DND-41 (cell line): ENCODE measurements at regions not wholly inside any gene's neighbourhood (a gene's known extent, or its start where the extent isn't known, plus 50 kb on each side); places are given as distances from the start of the nearest gene placed in this dataset.

Experiments
- ATAC-seq: fragments of 200-7000 bp; cut with Tn5 transposase; 3 replicates; pipeline ENCODE4 v1.9.1; 2021; ENCODE audit warnings: low read depth; ENCODE audit not compliant: insufficient read depth
- DNase-seq: peaks from one replicate; pipeline ENCODE4 v3.0.0-alpha.2; 2020
- H2AFZ ChIP-seq: 2 replicates; pipeline ENCODE4 v1.6.0; 2012; ENCODE audit warnings: low read depth, low read length
- H3K27ac ChIP-seq: 2 replicates; pipeline ENCODE4 v1.5.1; 2012; ENCODE audit warnings: low read length, inconsistent platforms
- H3K27me3 ChIP-seq: fragments of 200-600 bp; sonication (generic); 2 replicates; pipeline ENCODE4 v1.6.0; 2012; ENCODE audit warnings: low read length, mild to moderate bottlenecking, inconsistent platforms; ENCODE audit not compliant: insufficient read depth, poor library complexity
- H3K36me3 ChIP-seq: 2 replicates; pipeline ENCODE4 v1.5.1; 2012; ENCODE audit warnings: low read length, inconsistent platforms; ENCODE audit not compliant: insufficient read depth
- H3K4me1 ChIP-seq: 2 replicates; pipeline ENCODE4 v1.5.1; 2012; ENCODE audit warnings: mild to moderate bottlenecking, low read length; ENCODE audit not compliant: insufficient read depth
- H3K4me2 ChIP-seq: 2 replicates; pipeline ENCODE4 v1.6.0; 2012; ENCODE audit warnings: mild to moderate bottlenecking, moderate library complexity, low read length, inconsistent platforms; ENCODE audit not compliant: insufficient read depth
- H3K4me3 ChIP-seq, 2 experiments: fragments of 200-600 bp in 1 of 2; shearing (Covaris generic) in 1 of 2; 2 replicates each; pipeline ENCODE4 v1.5.1; 2012 to 2016; ENCODE audit warnings: inconsistent platforms in 2 of 2, low read length in 2 of 2, mild to moderate bottlenecking in 2 of 2, low read depth in 1 of 2, moderate library complexity in 1 of 2
- H3K79me2 ChIP-seq: 2 replicates; pipeline ENCODE4 v1.6.0; 2012; ENCODE audit warnings: low read length, inconsistent platforms; ENCODE audit not compliant: insufficient read depth
- H3K9ac ChIP-seq: 2 replicates; pipeline ENCODE4 v1.6.0; 2012; ENCODE audit warnings: low read depth, mild to moderate bottlenecking, inconsistent platforms, low read length, moderate library complexity
- H3K9me3 ChIP-seq: 2 replicates; pipeline ENCODE4 v1.5.1; 2012; ENCODE audit warnings: low read length, moderate library complexity, mild to moderate bottlenecking, inconsistent platforms; ENCODE audit not compliant: insufficient read depth, severe bottlenecking
- H4K20me1 ChIP-seq: 2 replicates; pipeline ENCODE4 v1.6.0; 2012; ENCODE audit warnings: low read length; ENCODE audit not compliant: insufficient read depth
- EZH2 ChIP-seq: IDR thresholded peaks from 3 replicates; pipeline ENCODE4 v1.6.1; 2012; ENCODE audit warnings: borderline replicate concordance, low read depth, mild to moderate bottlenecking, moderate library complexity, low read length, inconsistent platforms; ENCODE audit not compliant: severe bottlenecking
- TF ChIP-seq, protein P1 (sequence below): IDR thresholded peaks from 2 replicates; pipeline ENCODE4 v1.5.1; 2012; ENCODE audit warnings: borderline replicate concordance, low read length, moderate library complexity, mild to moderate bottlenecking; ENCODE audit not compliant: poor library complexity, severe bottlenecking; ENCODE audit errors: extremely low read depth

DNA sequence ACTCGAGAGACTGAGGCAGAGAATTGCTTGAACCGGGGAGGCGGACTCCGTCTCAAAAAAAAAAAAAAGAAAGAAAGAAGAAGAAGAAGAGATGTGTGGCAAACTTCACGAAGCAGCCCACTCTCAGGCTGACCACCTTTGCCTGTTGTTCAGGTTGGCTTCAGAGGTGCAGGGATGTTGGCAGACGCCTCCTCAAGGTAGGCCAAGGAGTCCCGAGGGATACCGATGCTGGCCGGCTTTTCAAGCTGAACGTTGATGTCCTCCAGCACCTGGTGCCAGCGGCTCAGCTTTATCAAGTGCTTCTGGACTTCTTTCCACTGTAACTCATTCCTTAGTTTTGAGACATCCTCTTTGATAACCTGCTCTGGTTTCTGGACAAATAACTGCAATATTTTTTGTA lies 243.8 kb upstream of the ADGRL2 start:
- H3K79me2 ChIP-seq, result no peaks in the 10 kb centered on the region
- H3K9ac ChIP-seq, result no peak overlapping the region
- no peak overlapping the region for H3K4me2 ChIP-seq
- DNase-seq (no peak), ATAC-seq (no peak)
- no peak overlapping the region for H3K4me3 ChIP-seq
- no peaks in the 10 kb centered on the region for H3K4me1 ChIP-seq
- H4K20me1 ChIP-seq, result no peaks in the 10 kb centered on the region
- no peak overlapping the region for H3K27ac ChIP-seq
- H3K9me3 ChIP-seq, result no peaks in the 10 kb centered on the region
- TF ChIP-seq, protein P1, sequence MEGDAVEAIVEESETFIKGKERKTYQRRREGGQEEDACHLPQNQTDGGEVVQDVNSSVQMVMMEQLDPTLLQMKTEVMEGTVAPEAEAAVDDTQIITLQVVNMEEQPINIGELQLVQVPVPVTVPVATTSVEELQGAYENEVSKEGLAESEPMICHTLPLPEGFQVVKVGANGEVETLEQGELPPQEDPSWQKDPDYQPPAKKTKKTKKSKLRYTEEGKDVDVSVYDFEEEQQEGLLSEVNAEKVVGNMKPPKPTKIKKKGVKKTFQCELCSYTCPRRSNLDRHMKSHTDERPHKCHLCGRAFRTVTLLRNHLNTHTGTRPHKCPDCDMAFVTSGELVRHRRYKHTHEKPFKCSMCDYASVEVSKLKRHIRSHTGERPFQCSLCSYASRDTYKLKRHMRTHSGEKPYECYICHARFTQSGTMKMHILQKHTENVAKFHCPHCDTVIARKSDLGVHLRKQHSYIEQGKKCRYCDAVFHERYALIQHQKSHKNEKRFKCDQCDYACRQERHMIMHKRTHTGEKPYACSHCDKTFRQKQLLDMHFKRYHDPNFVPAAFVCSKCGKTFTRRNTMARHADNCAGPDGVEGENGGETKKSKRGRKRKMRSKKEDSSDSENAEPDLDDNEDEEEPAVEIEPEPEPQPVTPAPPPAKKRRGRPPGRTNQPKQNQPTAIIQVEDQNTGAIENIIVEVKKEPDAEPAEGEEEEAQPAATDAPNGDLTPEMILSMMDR, result no peak
- no peak for TF ChIP-seq EZH2
- no peaks in the 10 kb centered on the region for H3K27me3 ChIP-seq
- H2AFZ ChIP-seq, result no peak overlapping the region
- H3K36me3 ChIP-seq, result no peaks in the 10 kb centered on the region

DNA sequence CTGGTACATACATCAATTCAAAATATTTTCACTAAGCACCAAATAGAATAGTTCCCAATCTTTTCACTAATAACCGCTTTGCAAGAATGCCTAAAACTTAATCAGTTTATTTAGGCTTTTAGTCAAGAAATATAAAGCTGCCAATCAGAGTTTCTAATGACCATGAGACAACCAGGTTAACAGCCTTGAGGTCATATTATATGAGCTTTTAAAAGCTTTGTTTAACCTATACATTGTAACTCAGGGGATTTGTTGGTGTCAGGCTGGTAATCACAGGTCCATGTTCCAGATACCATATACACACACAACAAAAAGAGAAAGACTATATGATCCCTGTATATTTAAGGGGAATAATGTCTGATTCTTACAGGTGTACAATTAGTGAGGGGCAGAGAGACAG lies 246.2 kb upstream of the ADGRL2 start:
- TF ChIP-seq, protein P1, result no peak
- TF ChIP-seq EZH2, result no peak
- H3K27me3 ChIP-seq, result no peaks in the 10 kb centered on the region
- H3K9me3 ChIP-seq, result no peaks in the 10 kb centered on the region
- no peaks in the 10 kb centered on the region for H3K36me3 ChIP-seq
- no peaks in the 10 kb centered on the region for H3K4me1 ChIP-seq
- no peak overlapping the region for H3K4me2 ChIP-seq
- no peak overlapping the region for H2AFZ ChIP-seq
- H4K20me1 ChIP-seq, result no peaks in the 10 kb centered on the region
- no peak overlapping the region for H3K9ac ChIP-seq
- no peak overlapping the region for H3K4me3 ChIP-seq
- no peak for DNase-seq
- H3K27ac ChIP-seq, result no peak overlapping the region
- no peaks in the 10 kb centered on the region for H3K79me2 ChIP-seq
- no peak for ATAC-seq

DNA sequence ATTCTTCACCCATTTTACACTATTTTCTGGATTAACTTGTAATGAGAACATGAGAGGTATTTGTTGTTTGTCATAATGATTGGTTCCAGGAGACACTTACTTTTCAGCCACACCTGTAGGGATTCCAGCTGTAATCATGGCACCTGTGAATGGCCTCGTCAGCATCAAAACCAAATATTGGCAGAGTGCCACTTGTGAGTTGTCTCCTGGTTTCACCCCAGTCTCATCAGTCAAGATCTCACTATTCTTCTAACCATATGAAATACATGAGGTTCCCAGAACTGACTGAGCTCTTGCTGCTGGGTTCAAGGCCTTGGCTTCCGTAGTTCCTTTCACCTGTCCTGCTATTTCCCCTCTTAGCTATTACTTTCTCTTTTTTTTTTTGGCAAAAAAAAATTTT lies 246.6 kb upstream of the ADGRL2 start:
- H3K9me3 ChIP-seq, result no peaks in the 10 kb centered on the region
- TF ChIP-seq EZH2, result no peak
- TF ChIP-seq, protein P1, result no peak
- H2AFZ ChIP-seq, result no peak overlapping the region

DNA sequence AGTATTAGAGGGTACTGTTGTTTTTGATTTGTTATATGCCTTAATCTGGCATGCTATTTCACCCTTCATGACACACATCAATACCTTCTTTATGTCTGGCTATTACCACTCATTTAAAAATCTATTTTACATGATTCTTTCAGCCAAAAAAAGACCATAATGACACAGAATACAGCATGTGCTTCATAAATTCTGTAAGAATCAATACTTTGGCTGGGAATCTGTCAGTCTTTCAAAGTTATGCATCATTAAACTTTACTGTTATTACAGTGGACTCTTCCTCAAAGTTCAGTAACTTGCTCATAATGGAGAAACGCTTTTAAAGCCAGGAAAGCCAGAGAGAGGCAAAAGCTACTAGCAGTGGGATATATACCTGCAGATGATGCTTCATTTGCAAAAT lies 247.2 kb upstream of the ADGRL2 start:
- TF ChIP-seq EZH2, result no peak
- TF ChIP-seq, protein P1, result no peak
- DNase-seq (no peak), ATAC-seq (no peak)
- Histone ChIP-seq H3K4me2 (no peak overlapping the region), H4K20me1 (no peaks in the 10 kb centered on the region), H3K9ac (no peak overlapping the region), H3K9me3 (no peaks in the 10 kb centered on the region), H3K79me2 (no peaks in the 10 kb centered on the region), H3K4me1 (no peaks in the 10 kb centered on the region), H3K27ac (no peak overlapping the region), H2AFZ (no peak overlapping the region), H3K36me3 (no peaks in the 10 kb centered on the region), H3K4me3 (no peak overlapping the region), H3K27me3 (no peaks in the 10 kb centered on the region)

More for the DNA sequence above, 246.6 kb upstream of the ADGRL2 start:
- Histone ChIP-seq H3K9ac (no peak overlapping the region), H3K4me1 (no peaks in the 10 kb centered on the region), H3K27ac (no peak overlapping the region), H3K36me3 (no peaks in the 10 kb centered on the region), H4K20me1 (no peaks in the 10 kb centered on the region), H3K27me3 (no peaks in the 10 kb centered on the region), H3K4me2 (no peak overlapping the region), H3K79me2 (no peaks in the 10 kb centered on the region), H3K4me3 (no peak overlapping the region)
- DNase-seq (no peak), ATAC-seq (no peak)
